IPS-18a (cell line): ENCODE measurements at regions not wholly inside any gene's neighbourhood (a gene's known extent, or its start where the extent isn't known, plus 50 kb on each side); places are given as distances from the start of the nearest gene placed in this dataset.

ENCODE experiments used
- H3K27ac ChIP-seq: one replicate; pipeline ENCODE4 v1.5.1; 2013; ENCODE audit warnings: low read length
- H3K27me3 ChIP-seq: one replicate; pipeline ENCODE4 v1.6.1; 2013; ENCODE audit warnings: mild to moderate bottlenecking, low read length; ENCODE audit not compliant: control insufficient read depth, insufficient read depth
- H3K36me3 ChIP-seq: one replicate; pipeline ENCODE4 v1.6.1; 2013; ENCODE audit warnings: low read depth, low read length; ENCODE audit not compliant: control insufficient read depth
- H3K4me1 ChIP-seq: one replicate; pipeline ENCODE4 v1.6.1; 2013; ENCODE audit warnings: low read depth, low read length; ENCODE audit not compliant: control insufficient read depth
- H3K4me3 ChIP-seq: one replicate; pipeline ENCODE4 v1.5.1; 2013; ENCODE audit warnings: low read length
- H3K9ac ChIP-seq: one replicate; pipeline ENCODE4 v1.6.1; 2013; ENCODE audit warnings: mild to moderate bottlenecking, low read length, moderate library complexity
- H3K9me3 ChIP-seq: one replicate; pipeline ENCODE4 v1.6.1; 2013; ENCODE audit warnings: low read depth, low read length; ENCODE audit not compliant: control insufficient read depth

- no peaks in the 10 kb centered on the region for H3K4me1 ChIP-seq
- no peak overlapping the region for H3K9ac ChIP-seq
- H3K9me3 ChIP-seq = no peaks in the 10 kb centered on the region
- no peak overlapping the region for H3K4me3 ChIP-seq
- H3K27me3 ChIP-seq = no peaks in the 10 kb centered on the region
- H3K36me3 ChIP-seq = no peaks in the 10 kb centered on the region
- H3K27ac ChIP-seq = no peak overlapping the region
Observed at GRCh38 chr3:67864587-67865183, 210.3 kb upstream of the SUCLG2 start.

- Histone ChIP-seq H3K9me3 (no peaks in the 10 kb centered on the region), H3K9ac (no peak overlapping the region), H3K4me3 (no peak overlapping the region), H3K27me3 (no peaks in the 10 kb centered on the region), H3K27ac (no peak overlapping the region), H3K36me3 (no peaks in the 10 kb centered on the region), H3K4me1 (no peaks in the 10 kb centered on the region)
Observed at GRCh38 chr3:67863869-67864268, 209.5 kb upstream of the SUCLG2 start.

GRCh38 chr3:67860429-67860828 lies 206.0 kb upstream of the SUCLG2 start:
- H3K27ac ChIP-seq = no peak overlapping the region
- no peaks in the 10 kb centered on the region for H3K4me1 ChIP-seq
- no peaks in the 10 kb centered on the region for H3K36me3 ChIP-seq
- no peak overlapping the region for H3K9ac ChIP-seq
- H3K27me3 ChIP-seq = no peaks in the 10 kb centered on the region
- no peaks in the 10 kb centered on the region for H3K9me3 ChIP-seq
- H3K4me3 ChIP-seq = no peak overlapping the region

- Histone ChIP-seq H3K27ac (no peak overlapping the region), H3K4me1 (no peaks in the 10 kb centered on the region), H3K36me3 (no peaks in the 10 kb centered on the region), H3K9me3 (no peaks in the 10 kb centered on the region), H3K9ac (no peak overlapping the region), H3K4me3 (no peak overlapping the region), H3K27me3 (no peaks in the 10 kb centered on the region)
Observed at GRCh38 chr3:67858492-67858891, 204.1 kb upstream of the SUCLG2 start.

- Histone ChIP-seq H3K9me3 (no peaks in the 10 kb centered on the region), H3K9ac (no peak overlapping the region), H3K4me3 (no peak overlapping the region), H3K36me3 (no peaks in the 10 kb centered on the region), H3K4me1 (no peaks in the 10 kb centered on the region), H3K27me3 (no peaks in the 10 kb centered on the region), H3K27ac (no peak overlapping the region)
Observed at GRCh38 chr3:67856718-67857117, 202.3 kb upstream of the SUCLG2 start.

GRCh38 chr3:67854663-67855062 lies 200.3 kb upstream of the SUCLG2 start:
- no peak overlapping the region for H3K4me3 ChIP-seq
- H3K27ac ChIP-seq = no peak overlapping the region
- no peaks in the 10 kb centered on the region for H3K36me3 ChIP-seq

GRCh38 chr3:67853520-67853919 lies 199.1 kb upstream of the SUCLG2 start:
- H3K27ac ChIP-seq = no peak overlapping the region

More at GRCh38 chr3:67854663-67855062, 200.3 kb upstream of the SUCLG2 start:
- H3K9me3 ChIP-seq = no peaks in the 10 kb centered on the region
- no peaks in the 10 kb centered on the region for H3K27me3 ChIP-seq
- no peaks in the 10 kb centered on the region for H3K4me1 ChIP-seq
- no peak overlapping the region for H3K9ac ChIP-seq

GRCh38 chr3:67848299-67848698 lies 193.9 kb upstream of the SUCLG2 start:
- Histone ChIP-seq H3K27me3 (no peaks in the 10 kb centered on the region), H3K4me3 (no peak overlapping the region), H3K4me1 (no peaks in the 10 kb centered on the region), H3K27ac (no peak overlapping the region), H3K9ac (no peak overlapping the region), H3K36me3 (no peaks in the 10 kb centered on the region), H3K9me3 (no peaks in the 10 kb centered on the region)

More at GRCh38 chr3:67853520-67853919, 199.1 kb upstream of the SUCLG2 start:
- Histone ChIP-seq H3K4me1 (no peaks in the 10 kb centered on the region), H3K9me3 (no peaks in the 10 kb centered on the region), H3K36me3 (no peaks in the 10 kb centered on the region), H3K27me3 (no peaks in the 10 kb centered on the region), H3K4me3 (no peak overlapping the region), H3K9ac (no peak overlapping the region)

- H3K4me3 ChIP-seq = no peak overlapping the region
- no peaks in the 10 kb centered on the region for H3K36me3 ChIP-seq
- no peak overlapping the region for H3K9ac ChIP-seq
- H3K9me3 ChIP-seq = no peaks in the 10 kb centered on the region
- no peaks in the 10 kb centered on the region for H3K27me3 ChIP-seq
- no peaks in the 10 kb centered on the region for H3K4me1 ChIP-seq
- no peak overlapping the region for H3K27ac ChIP-seq
Observed at GRCh38 chr3:67846166-67846565, 191.8 kb upstream of the SUCLG2 start.

- Histone ChIP-seq H3K27ac (no peak overlapping the region), H3K9ac (no peak overlapping the region), H3K36me3 (no peaks in the 10 kb centered on the region), H3K4me3 (no peak overlapping the region), H3K27me3 (no peaks in the 10 kb centered on the region), H3K4me1 (no peaks in the 10 kb centered on the region), H3K9me3 (no peaks in the 10 kb centered on the region)
Observed at GRCh38 chr3:67832817-67833216, 178.4 kb upstream of the SUCLG2 start.

GRCh38 chr3:67831262-67831661 lies 176.8 kb upstream of the SUCLG2 start:
- H3K36me3 ChIP-seq = no peaks in the 10 kb centered on the region
- no peaks in the 10 kb centered on the region for H3K9me3 ChIP-seq
- H3K27ac ChIP-seq = no peak overlapping the region
- H3K4me3 ChIP-seq = no peak overlapping the region
- H3K4me1 ChIP-seq = no peaks in the 10 kb centered on the region
- no peak overlapping the region for H3K9ac ChIP-seq
- H3K27me3 ChIP-seq = no peaks in the 10 kb centered on the region

- no peaks in the 10 kb centered on the region for H3K9me3 ChIP-seq
- no peak overlapping the region for H3K4me3 ChIP-seq
- no peak overlapping the region for H3K27ac ChIP-seq
- no peak overlapping the region for H3K9ac ChIP-seq
- H3K36me3 ChIP-seq = no peaks in the 10 kb centered on the region
- no peaks in the 10 kb centered on the region for H3K27me3 ChIP-seq
- no peaks in the 10 kb centered on the region for H3K4me1 ChIP-seq
Observed at GRCh38 chr3:67828486-67829010, 174.1 kb upstream of the SUCLG2 start.
